ENCODE measurements at regions not wholly inside any gene's neighbourhood (a gene's known extent, or its start where the extent isn't known, plus 50 kb on each side); places are given as distances from the start of the nearest gene placed in this dataset.

- Histone ChIP-seq H3K4me1 (no peaks in the 10 kb centered on the region), H3K9me3 (no peaks in the 10 kb centered on the region), H3K27me3 (peaks cover 0 to 19% of the 10 kb centered on the region in 2 donors), H3K36me3 (no peaks in the 10 kb centered on the region), H3K27ac (no peak overlapping the region), H3K4me3 (no peak overlapping the region)
- intact Hi-C loops (cut with DNase I; ENCODE audit: low total_unique reads): no loop called here
- no peak for DNase-seq (ENCODE audit: low spot score in 2 of 2)
- TF ChIP-seq POLR2A (IDR thresholded peaks at IDR 0.05): no peak
- TF ChIP-seq CTCF (IDR thresholded peaks at IDR 0.05): no peak
- no peak for TF ChIP-seq POLR2AphosphoS5 (IDR thresholded peaks at IDR 0.05)
Measured at GRCh38 chr10:130888493-130888892, 423.0 kb downstream of the TCERG1L start.

GRCh38 chr10:130889240-130889639 is 422.3 kb downstream of the TCERG1L start:
- Histone ChIP-seq H3K4me1 (no peaks in the 10 kb centered on the region), H3K9me3 (no peaks in the 10 kb centered on the region), H3K4me3 (no peak overlapping the region), H3K27ac (no peak overlapping the region), H3K36me3 (no peaks in the 10 kb centered on the region), H3K27me3 (peaks cover 0 to 19% of the 10 kb centered on the region in 2 donors)
- no peak for DNase-seq (ENCODE audit: low spot score in 2 of 2)
- TF ChIP-seq POLR2AphosphoS5 (IDR thresholded peaks at IDR 0.05) (no peak), CTCF (IDR thresholded peaks at IDR 0.05) (no peak), POLR2A (IDR thresholded peaks at IDR 0.05) (no peak)
- intact Hi-C loops (cut with DNase I; ENCODE audit: low total_unique reads): no loop called here

- no peak for TF ChIP-seq POLR2AphosphoS5 (IDR thresholded peaks at IDR 0.05)
- TF ChIP-seq CTCF (IDR thresholded peaks at IDR 0.05): no peak
- TF ChIP-seq POLR2A (IDR thresholded peaks at IDR 0.05): no peak
- H3K27ac ChIP-seq: no peak overlapping the region
- no peaks in the 10 kb centered on the region for H3K4me1 ChIP-seq
- intact Hi-C loops (cut with DNase I; ENCODE audit: low total_unique reads): no loop called here
- H3K9me3 ChIP-seq: no peaks in the 10 kb centered on the region
- no peaks in the 10 kb centered on the region for H3K36me3 ChIP-seq
- H3K27me3 ChIP-seq: peaks cover 0 to 16% of the 10 kb centered on the region in 2 donors
- DNase-seq (ENCODE audit: low spot score in 2 of 2): no peak
- H3K4me3 ChIP-seq: no peak overlapping the region
Measured at GRCh38 chr10:130889780-130890179, 421.7 kb downstream of the TCERG1L start.

DNA sequence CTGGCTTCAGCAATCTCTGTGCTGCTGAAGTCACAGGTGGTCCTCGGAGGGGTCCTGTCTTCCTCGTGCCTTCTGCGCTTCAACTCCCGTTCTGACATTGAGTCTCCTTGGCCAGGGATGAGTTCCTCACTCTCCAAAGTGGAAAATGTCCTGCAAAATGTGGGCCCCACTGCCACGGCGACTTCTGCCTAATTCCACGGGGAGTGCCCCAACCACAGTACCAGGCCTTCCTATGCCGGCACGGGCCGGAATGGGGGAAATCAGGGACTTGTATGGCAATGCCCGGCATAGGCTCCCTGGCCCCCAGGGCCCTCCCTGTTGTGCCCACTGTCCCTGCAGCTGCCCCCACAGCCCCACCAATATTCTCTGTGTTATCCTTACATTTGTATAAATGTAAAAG is 420.5 kb downstream of the TCERG1L start:
- H3K36me3 ChIP-seq: no peaks in the 10 kb centered on the region
- DNase-seq (ENCODE audit: low spot score in 2 of 2): no peak
- intact Hi-C loops (cut with DNase I; ENCODE audit: low total_unique reads): no loop called here

DNA sequence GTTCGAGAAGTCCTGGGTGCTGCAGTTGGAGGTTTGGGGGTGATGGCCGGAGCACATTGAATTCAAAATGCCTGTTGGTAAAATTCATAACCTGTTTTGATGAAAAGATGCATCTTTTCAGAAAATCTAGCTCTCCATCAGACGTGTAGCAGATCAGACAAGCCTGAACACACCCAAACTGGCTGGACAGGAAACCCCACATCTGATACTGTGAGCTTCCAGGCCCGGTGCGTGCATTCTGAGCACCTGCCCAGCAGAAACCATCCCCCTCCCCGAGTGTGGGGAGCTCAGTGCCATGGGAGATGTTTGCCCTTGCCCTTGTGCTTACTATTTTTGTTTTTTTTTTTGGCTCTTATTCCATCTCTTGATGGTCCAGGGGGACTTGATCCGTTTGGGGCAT is 417.1 kb downstream of the TCERG1L start:
- no peaks in the 10 kb centered on the region for H3K4me1 ChIP-seq
- H3K9me3 ChIP-seq: no peaks in the 10 kb centered on the region
- no peak for DNase-seq (ENCODE audit: low spot score in 2 of 2)
- no peak for TF ChIP-seq POLR2A (IDR thresholded peaks at IDR 0.05)
- TF ChIP-seq POLR2AphosphoS5 (IDR thresholded peaks at IDR 0.05): no peak
- TF ChIP-seq CTCF (IDR thresholded peaks at IDR 0.05): no peak
- peaks cover 0 to 33% of the 10 kb centered on the region in 2 donors for H3K27me3 ChIP-seq
- no peaks in the 10 kb centered on the region for H3K36me3 ChIP-seq
- intact Hi-C loops (cut with DNase I; ENCODE audit: low total_unique reads): no loop called here
- H3K4me3 ChIP-seq: no peak overlapping the region
- H3K27ac ChIP-seq: no peak overlapping the region

More for the DNA sequence above, 420.5 kb downstream of the TCERG1L start:
- TF ChIP-seq POLR2A (IDR thresholded peaks at IDR 0.05) (no peak), CTCF (IDR thresholded peaks at IDR 0.05) (no peak), POLR2AphosphoS5 (IDR thresholded peaks at IDR 0.05) (no peak)
- Histone ChIP-seq H3K4me1 (no peaks in the 10 kb centered on the region), H3K27me3 (peaks cover 0 to 25% of the 10 kb centered on the region in 2 donors), H3K4me3 (no peak overlapping the region), H3K27ac (no peak overlapping the region), H3K9me3 (no peaks in the 10 kb centered on the region)
